ENCODE measurements at regions not wholly inside any gene's neighbourhood (a gene's known extent, or its start where the extent isn't known, plus 50 kb on each side); places are given as distances from the start of the nearest gene placed in this dataset.

GRCh38 chr5:97820138-97820537, 637.1 kb upstream of the RIOK2 start:
- no peak for TF ChIP-seq CTCF (IDR thresholded peaks at IDR 0.05)
- no peak for TF ChIP-seq REST (IDR thresholded peaks at IDR 0.05; ENCODE audit: insufficient read depth in 1 of 2, low read depth in 2 of 2, low read length in 1 of 2)
- TF ChIP-seq POLR2AphosphoS5 (IDR thresholded peaks at IDR 0.05; ENCODE audit: low read depth, low read length), result no peak
